Esophagus squamous epithelium (tissue), 4 donors: ENCODE measurements at regions not wholly inside any gene's neighbourhood (a gene's known extent, or its start where the extent isn't known, plus 50 kb on each side); places are given as distances from the start of the nearest gene placed in this dataset.

Experiments
- POLR2A ChIP-seq, 4 donors: fragments of 450-650 bp; IDR thresholded peaks; one replicate each; pipeline ENCODE4 v1.6.1; 2017; ENCODE audit warnings: antibody characterized with exemption in 4 of 4, mild to moderate bottlenecking in 4 of 4, moderate library complexity in 3 of 4
- TF ChIP-seq, protein P1 (sequence below), 6 experiments: fragments of 450-650 bp in 4 of 6; fragments of 200-600 bp in 2 of 6; sonication (generic) in 2 of 6; IDR thresholded peaks; one replicate each; pipeline ENCODE4 v1.5.1; 2016 to 2019; ENCODE audit warnings: antibody characterized with exemption in 6 of 6, mild to moderate bottlenecking in 4 of 6, moderate library complexity in 4 of 6

DNA sequence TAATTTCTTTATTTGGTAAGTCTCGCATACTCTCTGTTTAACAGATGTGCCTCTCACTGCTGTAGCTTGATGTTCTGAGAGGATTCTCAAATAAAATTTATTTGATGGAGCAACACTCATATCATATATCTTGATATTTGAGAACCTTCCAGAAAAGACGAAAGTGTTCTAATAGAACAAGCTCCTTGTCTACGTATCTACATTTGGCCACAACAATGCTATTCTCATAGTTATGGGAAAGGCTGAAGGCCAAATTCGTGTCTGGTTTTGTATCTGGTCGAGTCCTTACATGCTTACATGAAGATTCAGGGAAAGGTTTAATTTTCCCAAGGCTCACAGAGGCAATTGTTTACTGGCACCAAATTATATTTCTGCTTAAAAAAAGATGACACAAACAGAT is 186.7 kb upstream of the SLC38A2 start:
- no peak for TF ChIP-seq POLR2A (IDR thresholded peaks at IDR 0.05)
- TF ChIP-seq, protein P1, sequence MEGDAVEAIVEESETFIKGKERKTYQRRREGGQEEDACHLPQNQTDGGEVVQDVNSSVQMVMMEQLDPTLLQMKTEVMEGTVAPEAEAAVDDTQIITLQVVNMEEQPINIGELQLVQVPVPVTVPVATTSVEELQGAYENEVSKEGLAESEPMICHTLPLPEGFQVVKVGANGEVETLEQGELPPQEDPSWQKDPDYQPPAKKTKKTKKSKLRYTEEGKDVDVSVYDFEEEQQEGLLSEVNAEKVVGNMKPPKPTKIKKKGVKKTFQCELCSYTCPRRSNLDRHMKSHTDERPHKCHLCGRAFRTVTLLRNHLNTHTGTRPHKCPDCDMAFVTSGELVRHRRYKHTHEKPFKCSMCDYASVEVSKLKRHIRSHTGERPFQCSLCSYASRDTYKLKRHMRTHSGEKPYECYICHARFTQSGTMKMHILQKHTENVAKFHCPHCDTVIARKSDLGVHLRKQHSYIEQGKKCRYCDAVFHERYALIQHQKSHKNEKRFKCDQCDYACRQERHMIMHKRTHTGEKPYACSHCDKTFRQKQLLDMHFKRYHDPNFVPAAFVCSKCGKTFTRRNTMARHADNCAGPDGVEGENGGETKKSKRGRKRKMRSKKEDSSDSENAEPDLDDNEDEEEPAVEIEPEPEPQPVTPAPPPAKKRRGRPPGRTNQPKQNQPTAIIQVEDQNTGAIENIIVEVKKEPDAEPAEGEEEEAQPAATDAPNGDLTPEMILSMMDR (IDR thresholded peaks at IDR 0.05), result no peak
